ENCODE measurements at regions not wholly inside any gene's neighbourhood (a gene's known extent, or its start where the extent isn't known, plus 50 kb on each side); places are given as distances from the start of the nearest gene placed in this dataset.

DNA sequence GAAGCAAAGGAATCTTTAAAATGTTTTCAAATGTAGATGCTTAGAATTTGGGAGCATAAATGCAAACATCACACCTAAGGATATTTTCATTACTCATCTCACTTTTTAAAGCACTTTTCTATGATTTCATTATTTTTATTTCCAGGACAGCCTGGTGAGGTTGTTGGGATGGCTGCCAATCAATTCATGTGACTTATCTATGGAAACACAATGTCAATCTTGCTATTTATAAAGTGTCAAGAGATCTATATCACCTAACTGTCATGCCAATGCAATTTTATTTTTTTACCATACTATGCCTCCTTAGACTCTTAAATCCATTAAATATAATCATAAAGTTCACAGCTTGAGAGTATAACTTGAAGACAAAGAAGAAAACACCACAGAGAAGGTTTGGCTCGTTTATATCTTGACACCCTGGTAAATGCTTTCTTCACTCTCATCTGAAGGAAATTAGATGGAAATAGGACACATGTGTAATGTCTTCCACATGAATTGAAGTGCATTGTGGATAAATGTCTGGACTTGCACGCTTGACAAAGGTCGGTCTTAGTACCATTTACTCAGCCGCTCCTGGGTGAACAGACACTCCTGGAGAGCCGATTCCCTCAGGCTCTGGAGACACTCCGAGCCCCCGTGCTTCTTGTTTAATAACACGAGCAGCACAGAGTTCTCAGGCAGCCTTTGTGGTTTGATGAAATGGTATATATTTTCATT, 425.7 kb upstream of the FAT1 start:
- DNase-seq = no peak

DNA sequence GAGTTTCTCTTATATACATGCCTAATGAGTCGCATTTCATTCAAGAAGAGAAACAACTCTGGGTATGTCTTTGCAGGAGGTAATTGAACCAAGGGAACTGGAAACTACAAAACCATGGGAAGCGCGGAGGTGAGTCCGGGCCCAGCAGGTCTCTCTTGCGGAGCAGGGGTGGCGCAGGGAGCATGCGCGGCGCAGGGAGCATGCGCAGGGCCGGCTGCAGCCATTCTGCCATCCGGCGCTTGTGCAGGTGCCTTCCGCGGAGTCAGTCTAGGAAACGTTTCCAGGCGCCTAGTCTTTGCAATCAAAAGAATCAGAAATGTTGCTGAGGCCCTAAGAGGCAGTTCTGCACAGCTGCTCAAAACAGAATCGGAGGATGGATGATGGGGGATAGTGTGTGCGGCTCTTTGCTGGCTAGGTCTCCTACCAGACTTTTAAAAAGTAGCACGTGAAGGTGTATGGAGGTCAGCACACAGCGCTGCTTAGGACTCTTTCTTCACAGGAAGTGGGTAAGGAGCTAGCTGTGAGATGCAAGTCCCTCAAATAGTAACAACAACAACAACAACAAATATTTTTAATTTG, 433.8 kb upstream of the FAT1 start:
- DNase-seq = no peak

DNA sequence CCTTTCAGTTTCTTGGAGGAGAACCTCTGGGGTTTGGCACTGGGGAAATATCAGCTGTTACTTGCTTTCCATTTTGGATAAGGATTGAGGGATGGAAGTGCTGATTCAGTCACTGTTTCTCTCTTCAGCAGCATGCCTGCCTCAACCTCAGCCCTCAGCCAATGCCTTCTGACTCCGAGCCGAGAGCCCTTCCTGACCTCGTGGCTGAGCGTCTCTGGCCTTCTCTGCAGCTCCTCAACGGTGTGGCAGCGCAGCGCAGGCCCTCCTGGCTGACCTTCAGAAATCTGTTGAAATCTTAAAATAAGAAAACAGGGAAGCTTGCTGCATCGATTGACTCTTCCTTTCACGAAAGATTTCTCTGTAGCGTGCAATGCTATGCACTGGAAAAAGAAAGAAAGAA, 434.3 kb upstream of the FAT1 start:
- no peak for DNase-seq

DNA sequence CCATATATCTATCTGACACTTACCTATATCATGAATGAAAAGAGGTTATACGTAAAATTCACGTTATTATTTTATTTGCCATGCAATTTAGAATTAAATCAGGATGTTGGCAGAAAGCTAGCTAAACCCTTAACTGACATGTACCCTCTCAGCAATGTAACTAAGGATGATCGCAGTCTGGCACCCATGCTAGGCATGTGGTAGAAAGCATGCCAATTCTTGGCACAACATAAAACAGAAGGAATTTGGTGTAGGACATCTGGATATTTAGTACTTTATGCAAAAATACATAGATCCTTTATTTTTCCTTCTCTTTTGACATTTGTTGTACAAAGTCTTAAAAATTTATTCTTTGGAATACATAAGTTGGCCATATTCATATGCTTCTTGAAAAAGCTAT, 436.8 kb upstream of the FAT1 start:
- DNase-seq = no peak

DNA sequence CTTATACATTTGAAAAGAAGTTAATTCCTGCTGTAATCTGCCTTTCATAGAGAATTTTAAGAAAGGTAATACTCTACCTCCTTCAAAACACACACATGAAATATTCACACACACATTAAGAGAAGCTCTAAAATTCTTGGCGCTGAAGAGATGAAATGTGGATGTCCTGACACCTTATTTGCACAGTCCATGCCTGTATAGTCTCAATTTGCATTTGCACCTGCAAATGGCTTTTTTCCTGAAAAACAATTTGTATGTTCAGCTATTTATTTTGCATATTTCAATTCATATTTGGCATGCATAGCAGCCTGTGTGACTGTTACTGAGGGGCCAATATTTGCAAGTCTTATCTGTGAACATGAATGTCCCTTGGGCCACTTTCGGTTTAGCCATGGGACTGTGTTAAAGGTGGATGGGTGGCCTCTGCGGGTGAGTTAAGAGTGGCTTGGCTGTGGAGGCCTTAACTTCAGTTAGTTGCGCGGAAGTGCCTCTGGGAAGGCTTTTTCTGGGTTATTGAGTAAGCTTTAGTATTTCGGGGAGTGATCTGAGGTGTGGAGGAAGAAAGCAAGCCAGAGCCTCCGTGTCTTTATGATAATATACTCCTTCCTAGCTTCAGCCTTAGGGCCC, 443.3 kb upstream of the FAT1 start:
- DNase-seq = no peak

DNA sequence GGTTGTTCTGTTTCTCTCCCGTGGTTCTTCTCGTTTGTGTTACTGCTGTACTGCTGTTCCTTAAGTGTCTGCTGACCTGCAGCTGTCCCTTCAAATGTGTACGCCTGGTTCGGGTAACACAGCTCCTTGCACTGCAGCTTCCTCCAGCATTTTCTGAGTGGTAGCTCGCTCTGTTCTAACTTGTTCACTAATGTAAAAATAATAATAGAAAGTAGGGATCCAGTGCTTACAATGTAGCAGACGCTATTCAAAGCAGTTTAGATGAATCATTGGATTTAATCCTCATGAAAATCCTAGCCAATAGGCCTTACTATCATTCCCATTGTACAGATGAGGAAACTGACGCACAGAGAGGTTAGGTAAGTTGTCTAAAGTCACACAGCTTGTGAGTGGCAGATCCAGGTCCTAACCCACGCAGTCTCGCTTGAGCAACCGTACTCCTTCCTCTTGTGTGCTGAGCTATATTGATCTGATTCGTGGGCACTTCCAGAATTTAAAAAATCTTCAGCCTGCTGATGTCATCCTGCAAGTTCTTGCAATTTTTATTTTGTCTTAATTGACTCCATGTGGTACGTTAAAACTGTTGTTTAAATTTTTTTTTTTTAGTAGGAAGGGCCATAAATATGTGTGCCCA, 448.2 kb upstream of the FAT1 start:
- DNase-seq = no peak

DNA sequence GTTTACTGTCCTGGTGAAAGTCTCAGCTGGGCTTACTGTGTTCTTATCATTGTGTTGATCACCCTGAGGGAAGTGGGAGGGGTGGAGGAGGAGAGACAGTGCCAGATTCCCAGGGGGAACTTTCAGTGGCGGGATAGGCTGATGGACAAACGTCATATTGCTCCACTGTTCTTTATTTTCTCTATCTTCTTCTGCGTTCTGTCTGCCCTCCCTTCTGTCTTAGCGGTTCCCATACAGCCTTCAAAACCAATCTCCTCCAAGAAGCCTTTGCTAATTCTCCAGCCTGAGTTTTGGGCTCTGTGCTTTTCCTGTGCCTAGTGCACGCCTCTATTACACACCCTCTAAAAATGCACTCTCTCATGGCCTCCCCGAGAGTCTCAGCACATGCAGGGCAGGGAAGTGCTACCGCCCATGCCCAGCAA, 448.7 kb upstream of the FAT1 start:
- DNase-seq = no peak

DNA sequence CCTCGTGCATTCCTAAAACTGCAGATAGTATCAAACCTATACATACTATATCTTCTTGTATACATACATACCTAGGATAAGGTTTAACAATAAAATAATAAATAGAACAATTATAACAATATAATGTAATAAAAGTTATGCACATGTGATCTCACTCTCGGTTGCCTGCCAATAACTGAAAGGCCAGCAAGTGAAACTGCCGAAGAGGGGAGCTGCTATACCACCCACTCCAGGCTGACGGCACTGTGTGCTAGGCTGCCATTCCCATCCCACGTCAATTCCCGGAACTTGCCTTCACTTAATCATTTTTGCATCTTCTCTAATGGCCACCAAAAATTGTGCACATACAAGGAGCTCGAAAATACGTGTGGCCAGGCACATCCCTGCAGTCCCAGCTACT, 451.1 kb upstream of the FAT1 start:
- no peak for DNase-seq

DNA sequence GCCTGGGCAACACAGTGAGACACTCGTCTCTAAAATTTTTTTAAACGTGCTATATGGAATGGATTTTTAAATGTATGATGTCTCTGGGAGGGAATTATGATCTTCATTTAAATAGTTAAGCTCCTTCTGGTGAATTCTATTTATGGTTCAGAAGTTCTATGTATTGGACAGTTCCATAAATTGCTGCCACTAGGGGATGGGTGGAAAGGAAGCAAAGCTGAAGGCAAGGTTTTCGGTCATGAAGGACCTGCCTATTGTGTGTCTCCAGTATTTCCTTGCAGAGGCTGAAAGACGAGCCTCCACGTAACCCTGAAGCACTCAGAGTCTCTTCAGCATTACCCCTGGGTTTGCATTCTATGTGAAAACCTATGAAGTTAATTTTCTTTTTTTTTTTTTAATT, 451.5 kb upstream of the FAT1 start:
- no peak for DNase-seq

DNA sequence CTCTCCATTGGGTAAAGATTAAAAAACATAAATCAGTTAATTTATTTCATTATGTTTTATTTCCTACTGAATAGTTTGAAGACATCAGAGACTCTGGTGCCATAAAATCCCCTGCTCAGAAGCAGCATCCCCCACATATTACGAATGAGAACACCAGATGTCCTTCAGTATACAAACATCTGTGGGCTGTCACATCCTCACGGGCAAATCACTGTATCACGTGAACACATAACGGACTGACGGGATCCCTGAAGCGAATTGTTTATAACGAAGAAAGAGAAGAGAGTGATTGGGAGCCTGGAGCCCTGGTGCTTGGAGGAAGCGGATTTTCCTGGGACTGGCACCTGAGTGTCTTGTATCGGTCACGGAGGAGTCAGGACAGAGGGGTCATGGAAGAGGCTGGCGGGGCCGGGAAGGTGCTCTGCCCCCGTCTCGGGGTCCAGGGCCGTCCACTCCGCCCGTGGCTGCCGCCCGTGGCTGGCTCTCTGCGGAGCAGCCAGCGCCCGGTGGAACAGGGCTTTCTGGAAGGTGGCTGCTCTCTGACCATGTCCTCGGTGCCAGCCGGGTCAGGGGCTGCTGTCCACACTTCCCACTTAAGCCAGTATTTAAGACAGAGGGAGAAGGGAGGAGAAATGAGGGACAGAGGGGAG, 452.7 kb upstream of the FAT1 start:
- DNase-seq = no peak

DNA sequence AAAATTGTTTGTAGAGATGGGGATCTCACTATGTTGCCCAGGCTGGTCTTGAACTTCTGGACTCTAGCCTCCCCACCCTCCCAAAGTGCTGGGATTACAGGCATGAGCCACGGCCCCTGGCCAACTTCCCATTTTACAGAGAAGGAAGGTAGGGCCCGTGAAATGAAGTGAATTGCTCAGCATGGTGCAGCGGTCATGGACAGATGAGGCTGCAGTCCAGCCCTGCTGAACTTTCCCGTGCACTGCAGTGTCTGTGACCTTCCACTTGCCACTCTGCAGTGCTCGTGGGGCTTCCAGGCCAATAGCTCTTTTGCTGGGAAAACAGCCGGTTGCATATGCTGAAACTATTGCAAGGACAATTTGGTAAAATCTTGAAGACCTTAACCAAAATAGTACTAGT, 454.4 kb upstream of the FAT1 start:
- DNase-seq = no peak

DNA sequence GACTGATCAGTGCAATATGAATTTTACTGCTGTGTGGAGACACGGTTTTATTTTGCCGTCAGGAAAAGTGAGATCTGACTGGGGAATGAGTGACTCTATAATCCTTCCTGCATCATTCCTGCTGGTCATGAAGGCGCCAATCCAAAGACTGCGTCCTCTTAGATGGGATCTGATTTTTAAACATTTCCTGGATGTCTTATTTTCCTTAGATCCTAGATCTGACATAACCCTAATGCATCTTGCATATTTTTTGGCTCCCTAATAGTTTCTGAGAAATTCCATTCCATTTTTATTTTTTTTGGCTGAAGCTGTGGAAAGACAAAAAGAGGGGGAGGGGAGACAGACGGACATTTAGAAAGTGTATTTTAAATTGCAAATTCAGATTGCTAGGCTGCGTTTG, 454.9 kb upstream of the FAT1 start:
- DNase-seq = no peak

DNA sequence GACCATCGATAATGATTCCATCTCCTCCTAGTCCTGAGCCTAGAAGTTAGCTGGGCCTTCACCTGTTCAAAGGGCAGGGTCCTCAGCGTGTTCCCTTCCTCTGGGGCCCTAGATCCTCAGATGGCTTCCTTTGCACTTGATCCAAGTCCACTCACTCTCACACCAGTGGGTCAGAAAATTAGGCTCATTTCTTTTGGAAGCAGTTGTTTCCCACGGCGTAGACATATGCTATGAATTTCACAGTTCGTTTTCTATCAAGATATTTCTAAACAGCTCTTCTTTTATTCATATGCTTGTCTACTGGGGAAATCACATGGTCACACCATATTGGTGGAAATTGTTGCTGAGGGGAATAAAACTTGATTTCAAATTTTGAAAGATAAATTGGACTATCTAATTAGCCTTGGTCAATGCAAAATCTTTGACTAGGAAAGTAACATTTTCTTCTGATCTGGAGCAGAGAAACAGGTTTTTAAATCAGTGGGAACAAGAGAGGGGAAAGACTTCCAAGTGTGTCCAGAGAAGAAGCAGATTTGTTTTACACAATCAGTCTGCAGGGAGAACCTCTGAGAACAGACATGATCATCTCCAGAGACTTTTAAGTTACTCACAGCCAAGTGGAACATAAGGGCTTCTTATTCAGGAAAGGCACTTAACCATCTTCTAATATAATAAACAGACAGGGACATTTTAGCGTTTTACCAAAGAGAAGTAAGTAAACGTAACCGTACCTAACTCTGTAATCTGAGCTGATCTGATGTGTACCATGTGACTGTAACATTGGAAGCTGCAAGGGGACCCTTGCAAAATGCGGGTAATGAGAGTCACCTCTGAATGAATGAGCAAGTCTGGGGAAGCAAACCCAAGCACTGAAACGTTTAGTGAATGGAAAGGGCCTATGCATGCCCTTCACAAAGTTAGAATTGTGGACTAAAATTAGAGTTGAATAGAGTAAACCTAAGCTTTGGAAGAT, 455.7 kb upstream of the FAT1 start:
- no peak for DNase-seq

DNA sequence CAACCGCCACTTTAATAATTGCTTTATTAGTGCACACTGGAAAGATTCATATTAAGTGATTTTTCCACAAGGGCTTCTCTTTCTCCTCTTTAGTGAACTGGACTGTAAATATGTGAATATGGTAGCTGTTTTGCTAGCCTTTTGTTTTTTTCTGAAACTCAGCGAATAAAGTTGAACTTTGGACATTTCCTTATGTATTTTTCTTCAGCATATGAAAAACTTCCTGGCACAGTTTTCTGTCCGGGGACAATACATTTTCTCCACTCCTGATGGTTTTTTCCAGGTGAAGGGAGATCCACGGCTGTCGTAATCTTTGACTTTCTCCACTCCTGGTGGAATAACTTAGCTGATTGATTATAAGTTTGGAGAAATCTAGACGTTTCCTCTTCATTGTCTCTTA, 457.4 kb upstream of the FAT1 start:
- no peak for DNase-seq

DNA sequence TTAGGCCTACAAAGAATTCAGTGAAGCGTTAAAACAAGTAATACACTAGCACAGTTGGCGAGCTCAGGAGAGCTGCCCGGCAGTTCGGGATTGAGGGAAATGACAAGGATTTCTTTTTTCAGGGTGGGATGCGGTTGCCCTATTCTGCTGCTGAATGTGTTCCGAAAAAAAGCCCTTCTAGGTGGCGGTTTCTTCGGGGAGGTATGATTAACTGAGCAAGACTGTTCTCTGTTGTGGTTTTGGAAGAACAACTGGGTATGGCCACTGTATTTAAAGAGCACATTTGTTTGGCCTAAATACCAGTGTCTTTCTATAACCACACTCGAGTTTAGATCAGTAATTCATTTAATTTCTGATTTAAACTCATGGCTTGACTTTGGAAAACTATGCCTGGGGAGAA, 459.7 kb upstream of the FAT1 start:
- no peak for DNase-seq

DNA sequence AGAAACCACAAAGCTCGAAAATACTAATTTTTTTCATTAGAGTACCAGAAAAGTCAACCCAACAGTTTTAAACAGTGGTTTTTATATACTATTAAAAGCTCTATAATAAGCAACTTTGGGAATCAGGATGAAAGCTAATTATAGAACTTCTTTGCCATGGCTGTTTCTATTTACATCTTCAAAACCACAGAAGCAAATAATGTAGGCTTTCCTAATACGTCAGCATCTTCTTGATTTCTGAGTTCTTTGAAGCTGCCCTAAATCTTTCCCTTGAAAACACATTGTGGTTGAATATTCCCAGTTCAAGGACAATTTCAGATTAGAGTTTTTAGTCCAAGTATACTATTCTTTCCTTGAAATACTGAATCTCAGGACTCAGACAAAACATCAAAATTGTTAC, 460.2 kb upstream of the FAT1 start:
- no peak for DNase-seq

DNA sequence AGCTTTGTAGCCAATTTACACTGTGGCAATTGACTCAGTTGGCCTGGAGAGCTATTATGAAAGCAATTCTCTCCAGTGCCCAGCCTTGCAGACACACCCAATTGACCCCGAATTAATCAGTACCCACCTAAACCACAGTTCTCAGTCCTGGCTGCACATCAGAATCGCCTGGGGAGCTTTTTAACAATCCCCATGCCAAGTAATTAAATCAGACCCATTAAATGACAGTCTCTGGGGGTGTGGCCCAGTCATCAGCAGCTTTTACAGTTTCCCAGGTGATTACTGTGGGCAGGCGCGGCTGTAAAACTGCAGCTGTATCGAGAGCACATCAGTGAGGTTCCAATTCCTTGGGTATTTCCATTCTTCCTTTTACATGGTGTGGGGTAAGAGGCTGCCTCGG, 460.9 kb upstream of the FAT1 start:
- no peak for DNase-seq

DNA sequence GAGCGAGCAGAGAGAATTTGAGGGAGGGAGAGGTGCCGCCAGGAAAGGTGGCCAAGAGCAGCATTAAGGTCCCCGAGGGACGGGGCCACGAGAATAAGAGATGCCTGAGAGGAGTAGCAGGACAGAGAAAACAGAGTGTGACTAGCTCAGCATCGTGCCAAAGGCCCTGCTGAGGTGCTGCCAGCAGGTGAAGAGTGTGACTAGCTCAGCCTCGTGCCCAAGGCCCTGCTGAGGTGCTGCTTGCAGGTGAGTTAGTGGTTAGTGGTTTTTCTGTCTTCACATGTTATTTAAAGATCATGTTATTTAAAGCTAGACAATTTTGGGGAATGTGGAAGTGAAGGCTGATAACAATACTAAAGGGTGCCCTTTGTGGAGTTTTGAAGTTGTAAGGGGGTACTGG, 464.5 kb upstream of the FAT1 start:
- no peak for DNase-seq

DNA sequence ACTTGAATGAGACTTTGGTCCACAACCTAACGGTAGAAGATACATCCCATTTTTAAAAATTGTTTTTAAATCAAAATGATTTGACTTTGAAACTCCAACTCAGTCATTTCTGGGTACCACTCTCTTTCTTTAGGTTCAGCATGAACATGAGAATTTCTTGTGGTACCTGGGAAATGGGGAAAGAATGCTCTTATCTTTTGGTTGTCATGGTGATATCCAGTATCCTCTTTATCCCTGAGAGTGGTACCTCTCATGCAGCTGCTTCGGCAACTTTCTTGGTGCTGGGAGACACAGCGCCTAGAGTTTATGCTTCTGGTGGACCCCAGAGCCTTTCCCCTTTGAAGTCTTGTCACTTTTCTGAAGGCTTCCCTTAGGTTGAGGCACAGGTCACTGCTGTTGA, 465.1 kb upstream of the FAT1 start:
- no peak for DNase-seq

DNA sequence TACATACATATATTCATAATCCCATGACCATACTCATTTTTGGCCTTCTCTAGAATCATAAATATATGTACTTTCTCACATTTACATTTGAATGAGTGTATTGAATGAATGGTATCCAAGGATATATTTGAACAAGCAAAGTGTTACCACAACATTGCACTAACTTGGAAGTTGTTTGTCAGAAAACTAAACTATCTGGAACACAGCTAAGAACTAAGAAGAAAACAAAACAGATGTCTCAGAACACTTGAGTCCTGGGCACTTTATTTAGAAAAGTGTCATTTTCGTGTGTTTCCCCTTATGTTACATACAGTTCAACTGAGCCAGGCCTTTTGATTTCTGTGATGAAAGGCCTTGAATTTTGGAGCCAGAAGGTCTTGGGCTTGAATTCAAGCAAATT, 466.7 kb upstream of the FAT1 start:
- DNase-seq = no peak

DNA sequence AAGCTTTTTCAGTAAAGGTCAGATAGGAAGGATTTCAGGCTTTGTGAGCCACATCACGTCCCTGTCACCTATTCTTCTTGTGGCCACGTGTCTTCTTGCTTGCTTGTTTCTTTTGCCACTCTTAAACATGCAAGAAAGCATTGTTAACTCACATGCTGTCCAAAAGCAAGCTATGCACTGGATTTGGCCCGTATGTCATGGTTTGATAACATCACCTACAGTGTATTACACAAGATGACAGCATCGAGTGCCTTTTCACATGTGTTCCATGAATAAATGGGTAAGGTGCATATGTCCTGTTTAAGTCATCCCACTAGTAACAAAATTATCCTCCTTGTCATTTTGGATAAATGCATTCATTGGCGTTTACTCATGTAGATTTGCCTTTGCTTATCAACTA, 468.0 kb upstream of the FAT1 start:
- DNase-seq = no peak

DNA sequence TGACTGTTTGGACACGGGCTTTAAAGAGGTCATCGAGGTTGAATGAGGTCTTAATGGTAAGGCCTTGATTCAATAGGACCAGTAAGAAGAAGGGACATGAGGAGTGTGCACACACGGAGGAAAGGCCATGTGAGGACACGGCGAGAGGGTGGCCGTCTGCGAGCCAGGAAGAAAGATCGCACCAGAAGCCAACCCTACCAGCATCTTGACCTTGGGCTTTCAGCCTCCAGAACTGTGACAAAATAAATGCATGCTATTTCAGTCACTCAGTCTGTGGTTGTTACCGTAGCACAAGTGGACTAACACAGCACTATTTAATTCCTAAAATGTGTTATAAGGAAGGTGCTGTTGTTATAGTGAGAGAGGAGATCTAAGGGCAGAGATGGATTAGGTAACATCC, 468.6 kb upstream of the FAT1 start:
- no peak for DNase-seq

DNA sequence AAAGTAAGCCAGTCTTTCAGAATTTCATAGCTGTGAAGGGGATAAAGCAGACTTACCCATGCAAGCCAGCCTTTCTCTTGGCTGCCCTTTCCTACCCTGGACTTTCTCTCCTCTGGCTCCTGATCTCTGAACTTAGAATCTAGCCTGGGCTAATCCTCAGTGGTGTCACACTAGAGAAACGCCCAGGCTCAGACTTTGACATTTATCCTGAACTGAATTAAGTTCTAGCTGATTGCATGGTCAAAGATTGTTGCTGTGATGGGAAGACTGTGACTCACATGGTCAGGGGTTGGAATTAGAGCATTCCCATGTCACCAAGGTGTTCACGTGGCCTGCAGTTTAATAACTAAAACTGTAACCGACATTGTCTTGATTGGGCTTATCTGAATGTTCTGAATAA, 469.5 kb upstream of the FAT1 start:
- DNase-seq = no peak

Measured in hematopoietic multipotent progenitor cell treated with erythropoietin and hydrocortisone succinate and interleukin-3 and kit ligand, for 4 days (in vitro differentiated cells).